OCI-LY7 (cell line): ENCODE measurements at regions not wholly inside any gene's neighbourhood (a gene's known extent, or its start where the extent isn't known, plus 50 kb on each side); places are given as distances from the start of the nearest gene placed in this dataset.

Source experiments
- BruUV-seq: library from RNA; stranded (reverse); fragments of 400-500 nt; replicated peaks from 2 replicates; lab custom pipeline; 2021; lab: Mats Ljungman, UMichigan
- CTCF ChIA-PET: fragments of 300-600 bp; sonication (Branson Sonifier 250); formaldehyde crosslinking; loops from one replicate; lab custom pipeline; 2022; ENCODE audit warnings: antibody characterized with exemption; ENCODE audit not compliant: unreplicated experiment; lab: Charles Lee
- POLR2A ChIA-PET: fragments of 300-600 bp; sonication (Branson Sonifier 250); formaldehyde crosslinking; loops from one replicate; lab custom pipeline; 2022; ENCODE audit warnings: antibody characterized with exemption; lab: Charles Lee
- DNase-seq: peaks from one replicate; pipeline ENCODE4 v3.0.0-alpha.2; 2015; ENCODE audit warnings: low spot score
- H2AFZ ChIP-seq: fragments of 200-600 bp; sonication (generic), shearing (Covaris generic); 2 replicates; pipeline ENCODE4 v1.6.1; 2014; ENCODE audit warnings: mild to moderate bottlenecking, antibody characterized with exemption, low read length, moderate library complexity
- H3K27ac ChIP-seq: fragments of 200-600 bp; sonication (generic); 2 replicates; pipeline ENCODE4 v1.5.1; 2014; ENCODE audit warnings: mixed run types, low read depth, mild to moderate bottlenecking, moderate library complexity, low read length, inconsistent platforms; ENCODE audit not compliant: poor library complexity, severe bottlenecking
- H3K36me3 ChIP-seq: fragments of 200-600 bp; sonication (generic); 2 replicates; pipeline ENCODE4 v1.6.1; 2014; ENCODE audit warnings: mild to moderate bottlenecking, antibody characterized with exemption, low read length, moderate library complexity, mixed read lengths; ENCODE audit not compliant: insufficient read depth
- H3K4me1 ChIP-seq: fragments of 200-600 bp; sonication (generic); 2 replicates; pipeline ENCODE4 v1.5.1; 2014; ENCODE audit warnings: mild to moderate bottlenecking, low read length; ENCODE audit not compliant: insufficient read depth, poor library complexity, severe bottlenecking
- H3K4me2 ChIP-seq: fragments of 200-600 bp; sonication (generic); 2 replicates; pipeline ENCODE4 v1.6.1; 2014; ENCODE audit warnings: mild to moderate bottlenecking, low read length
- H3K4me3 ChIP-seq: fragments of 200-600 bp; sonication (generic); 2 replicates; pipeline ENCODE4 v1.5.1; 2014; ENCODE audit warnings: mild to moderate bottlenecking, low read depth, low read length; ENCODE audit not compliant: poor library complexity, severe bottlenecking
- H3K79me2 ChIP-seq: fragments of 200-600 bp; sonication (generic); 2 replicates; pipeline ENCODE4 v1.6.1; 2016; ENCODE audit warnings: low read depth, mild to moderate bottlenecking, low read length, moderate library complexity, mixed read lengths; ENCODE audit not compliant: insufficient read depth
- H3K9me2 ChIP-seq: fragments of 200-600 bp; sonication (generic); 2 replicates; pipeline ENCODE4 v1.6.1; 2016; ENCODE audit warnings: mild to moderate bottlenecking, low read length, mixed read lengths; ENCODE audit not compliant: insufficient read depth
- H3K9me3 ChIP-seq: fragments of 200-600 bp; sonication (generic); 2 replicates; pipeline ENCODE4 v1.6.1; 2014; ENCODE audit warnings: mild to moderate bottlenecking, mixed run types, low read length, mixed read lengths
- H4K20me1 ChIP-seq: fragments of 200-600 bp; sonication (generic); 2 replicates; pipeline ENCODE4 v1.6.1; 2014; ENCODE audit warnings: mild to moderate bottlenecking, antibody characterized with exemption, low read length, moderate library complexity, mixed read lengths; ENCODE audit not compliant: insufficient read depth
- EZH2phosphoT487 ChIP-seq: fragments of 200-600 bp; sonication (generic); IDR thresholded peaks from 2 replicates; pipeline ENCODE4 v1.6.1; 2018; ENCODE audit warnings: low read depth, borderline replicate concordance, mild to moderate bottlenecking, mixed run types, antibody characterized with exemption, low read length, moderate library complexity, mixed read lengths
- intact Hi-C: fragments of 100-400 bp; cut with micrococcal nuclease; formaldehyde crosslinking; loops from one replicate; pipeline ENCODE4 v1.10.0; 2022; ENCODE audit not compliant: unreplicated experiment
- TF ChIP-seq, protein P1 (sequence below): fragments of 200-600 bp; sonication (generic); conservative IDR thresholded peaks from 2 replicates; pipeline ENCODE4 v1.5.1; 2014; ENCODE audit warnings: mild to moderate bottlenecking, antibody characterized with exemption, low read length, moderate library complexity, mixed read lengths

DNA sequence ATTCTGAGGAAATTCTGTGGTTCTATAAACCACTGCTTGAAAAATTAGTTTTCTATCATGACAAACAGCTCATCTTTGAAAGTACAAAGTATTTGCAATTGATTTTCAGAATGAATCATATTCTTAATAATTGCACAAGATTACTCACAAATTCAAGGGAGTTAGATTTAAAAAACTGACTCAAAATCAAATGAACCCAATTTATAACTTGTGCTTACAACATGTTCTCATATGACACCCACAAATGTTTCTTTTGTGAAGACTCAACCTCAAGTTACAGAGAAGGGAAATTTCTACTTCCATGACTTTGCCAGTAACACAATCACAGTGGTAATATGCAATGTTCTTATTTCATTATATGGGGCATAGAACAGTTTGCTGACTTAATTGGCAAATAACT is 272.0 kb upstream of the ACTBL2 start:
- Histone ChIP-seq H2AFZ (no peak overlapping the region), H4K20me1 (no peaks in the 10 kb centered on the region), H3K9me2 (no peaks in the 10 kb centered on the region; the same call in 1 of the 2 replicates), H3K4me1 (no peaks in the 10 kb centered on the region), H3K79me2 (no peaks in the 10 kb centered on the region), H3K9me3 (no peaks in the 10 kb centered on the region), H3K4me2 (no peak overlapping the region), H3K36me3 (no peaks in the 10 kb centered on the region), H3K27ac (no peak overlapping the region), H3K4me3 (no peak overlapping the region)
- ChIA-PET CTCF (no interaction called here), POLR2A (interaction anchor here (0.6 kb wide), 1 partner anchor 12 kb away, joined by 3 read pairs; no protein-coding TSS in a partner anchor)
- DNase-seq: no peak
- intact Hi-C loops: no loop called here
- TF ChIP-seq, protein P1, sequence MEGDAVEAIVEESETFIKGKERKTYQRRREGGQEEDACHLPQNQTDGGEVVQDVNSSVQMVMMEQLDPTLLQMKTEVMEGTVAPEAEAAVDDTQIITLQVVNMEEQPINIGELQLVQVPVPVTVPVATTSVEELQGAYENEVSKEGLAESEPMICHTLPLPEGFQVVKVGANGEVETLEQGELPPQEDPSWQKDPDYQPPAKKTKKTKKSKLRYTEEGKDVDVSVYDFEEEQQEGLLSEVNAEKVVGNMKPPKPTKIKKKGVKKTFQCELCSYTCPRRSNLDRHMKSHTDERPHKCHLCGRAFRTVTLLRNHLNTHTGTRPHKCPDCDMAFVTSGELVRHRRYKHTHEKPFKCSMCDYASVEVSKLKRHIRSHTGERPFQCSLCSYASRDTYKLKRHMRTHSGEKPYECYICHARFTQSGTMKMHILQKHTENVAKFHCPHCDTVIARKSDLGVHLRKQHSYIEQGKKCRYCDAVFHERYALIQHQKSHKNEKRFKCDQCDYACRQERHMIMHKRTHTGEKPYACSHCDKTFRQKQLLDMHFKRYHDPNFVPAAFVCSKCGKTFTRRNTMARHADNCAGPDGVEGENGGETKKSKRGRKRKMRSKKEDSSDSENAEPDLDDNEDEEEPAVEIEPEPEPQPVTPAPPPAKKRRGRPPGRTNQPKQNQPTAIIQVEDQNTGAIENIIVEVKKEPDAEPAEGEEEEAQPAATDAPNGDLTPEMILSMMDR: no peak
- no peak for TF ChIP-seq EZH2phosphoT487
- no TSS peak for BruUV-seq

DNA sequence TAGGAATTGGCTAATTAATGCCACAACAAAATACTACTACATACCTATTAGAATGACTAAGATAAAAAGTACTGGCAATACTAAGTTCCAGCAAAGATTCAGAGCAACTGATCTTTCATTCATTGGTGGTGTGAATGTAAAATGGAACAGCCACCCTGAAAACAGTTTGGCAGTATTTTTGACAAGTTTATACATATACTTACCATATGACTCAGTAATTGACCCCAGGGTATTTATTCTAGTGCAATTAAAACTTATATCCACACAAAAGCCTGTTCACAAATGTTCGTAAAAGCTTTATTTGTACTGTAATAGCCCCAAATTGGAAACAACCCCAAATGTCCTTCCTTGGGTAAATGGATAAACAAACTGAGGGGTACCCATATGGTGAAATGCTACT is 270.8 kb upstream of the ACTBL2 start:
- intact Hi-C loops: no loop called here
- BruUV-seq: no TSS peak
- Histone ChIP-seq H3K4me3 (no peak overlapping the region), H3K27ac (no peak overlapping the region), H3K4me2 (no peak overlapping the region), H3K4me1 (no peaks in the 10 kb centered on the region), H3K36me3 (no peaks in the 10 kb centered on the region), H3K9me3 (no peaks in the 10 kb centered on the region), H3K79me2 (no peaks in the 10 kb centered on the region), H2AFZ (no peak overlapping the region), H4K20me1 (no peaks in the 10 kb centered on the region), H3K9me2 (no peaks in the 10 kb centered on the region; the same call in 1 of the 2 replicates)
- ChIA-PET POLR2A (no interaction called here), CTCF (no interaction called here)
- DNase-seq: no peak
- no peak for TF ChIP-seq EZH2phosphoT487
- TF ChIP-seq, protein P1: no peak

DNA sequence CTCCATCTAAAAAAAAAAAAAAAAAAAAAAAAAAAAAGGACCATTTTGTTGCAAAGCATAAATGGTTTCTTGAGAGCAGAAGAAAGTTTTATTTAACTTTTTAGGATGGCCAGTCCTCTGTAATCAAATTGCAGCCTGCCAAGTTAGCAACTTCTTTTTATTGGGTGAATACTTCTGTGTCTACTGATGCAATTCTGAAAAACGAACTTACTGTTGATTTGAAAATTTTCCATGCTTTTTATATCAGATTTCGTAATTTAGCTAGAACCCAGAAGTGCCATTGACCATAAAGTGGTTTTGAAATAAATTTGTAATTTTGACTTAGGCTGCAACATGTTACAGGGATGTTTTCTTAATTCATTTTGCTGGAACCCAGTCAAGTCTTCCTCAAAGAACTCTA is 269.1 kb upstream of the ACTBL2 start:
- DNase-seq: no peak
- Histone ChIP-seq H3K27ac (no peak overlapping the region), H3K4me3 (no peak overlapping the region), H2AFZ (no peak overlapping the region), H3K9me3 (no peaks in the 10 kb centered on the region), H4K20me1 (no peaks in the 10 kb centered on the region), H3K9me2 (no peaks in the 10 kb centered on the region; the same call in 1 of the 2 replicates), H3K79me2 (no peaks in the 10 kb centered on the region), H3K36me3 (no peaks in the 10 kb centered on the region), H3K4me2 (no peak overlapping the region), H3K4me1 (no peaks in the 10 kb centered on the region)
- ChIA-PET POLR2A (no interaction called here), CTCF (no interaction called here)
- BruUV-seq: no TSS peak
- intact Hi-C loops: no loop called here
- TF ChIP-seq, protein P1: no peak
- TF ChIP-seq EZH2phosphoT487: no peak
